ENCODE measurements at regions not wholly inside any gene's neighbourhood (a gene's known extent, or its start where the extent isn't known, plus 50 kb on each side); places are given as distances from the start of the nearest gene placed in this dataset.

DNA sequence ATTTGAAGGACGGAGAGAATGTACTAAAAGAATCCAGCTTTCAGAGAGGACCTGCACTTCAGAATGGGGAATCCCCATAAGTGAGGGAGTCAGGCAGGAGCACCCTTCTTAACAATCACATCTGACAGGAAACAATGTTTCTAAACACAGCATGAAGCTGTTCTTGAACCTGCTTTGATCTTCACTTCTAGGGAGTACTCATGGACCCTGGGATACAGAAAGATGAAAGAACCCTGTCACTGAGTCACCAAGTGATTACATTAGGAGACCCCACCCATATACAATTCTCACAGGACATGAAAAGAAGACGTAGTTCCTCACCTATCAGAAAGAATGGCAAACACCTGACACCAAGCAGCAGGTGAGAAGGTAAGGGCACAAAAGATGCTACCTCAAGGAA, 296.9 kb upstream of the ZC3H12C start:
- no peaks in the 10 kb centered on the region for H3K4me1 ChIP-seq
- H3K27me3 ChIP-seq, result no peaks in the 10 kb centered on the region
- DNase-seq (ENCODE audit: low spot score), result no peak
- H3K36me3 ChIP-seq, result no peaks in the 10 kb centered on the region
- TF ChIP-seq, protein P1, sequence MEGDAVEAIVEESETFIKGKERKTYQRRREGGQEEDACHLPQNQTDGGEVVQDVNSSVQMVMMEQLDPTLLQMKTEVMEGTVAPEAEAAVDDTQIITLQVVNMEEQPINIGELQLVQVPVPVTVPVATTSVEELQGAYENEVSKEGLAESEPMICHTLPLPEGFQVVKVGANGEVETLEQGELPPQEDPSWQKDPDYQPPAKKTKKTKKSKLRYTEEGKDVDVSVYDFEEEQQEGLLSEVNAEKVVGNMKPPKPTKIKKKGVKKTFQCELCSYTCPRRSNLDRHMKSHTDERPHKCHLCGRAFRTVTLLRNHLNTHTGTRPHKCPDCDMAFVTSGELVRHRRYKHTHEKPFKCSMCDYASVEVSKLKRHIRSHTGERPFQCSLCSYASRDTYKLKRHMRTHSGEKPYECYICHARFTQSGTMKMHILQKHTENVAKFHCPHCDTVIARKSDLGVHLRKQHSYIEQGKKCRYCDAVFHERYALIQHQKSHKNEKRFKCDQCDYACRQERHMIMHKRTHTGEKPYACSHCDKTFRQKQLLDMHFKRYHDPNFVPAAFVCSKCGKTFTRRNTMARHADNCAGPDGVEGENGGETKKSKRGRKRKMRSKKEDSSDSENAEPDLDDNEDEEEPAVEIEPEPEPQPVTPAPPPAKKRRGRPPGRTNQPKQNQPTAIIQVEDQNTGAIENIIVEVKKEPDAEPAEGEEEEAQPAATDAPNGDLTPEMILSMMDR (IDR thresholded peaks at IDR 0.05), result no peak
- H3K4me3 ChIP-seq, result no peak overlapping the region
- H3K9me3 ChIP-seq, result no peaks in the 10 kb centered on the region
- no peak overlapping the region for H3K27ac ChIP-seq

DNA sequence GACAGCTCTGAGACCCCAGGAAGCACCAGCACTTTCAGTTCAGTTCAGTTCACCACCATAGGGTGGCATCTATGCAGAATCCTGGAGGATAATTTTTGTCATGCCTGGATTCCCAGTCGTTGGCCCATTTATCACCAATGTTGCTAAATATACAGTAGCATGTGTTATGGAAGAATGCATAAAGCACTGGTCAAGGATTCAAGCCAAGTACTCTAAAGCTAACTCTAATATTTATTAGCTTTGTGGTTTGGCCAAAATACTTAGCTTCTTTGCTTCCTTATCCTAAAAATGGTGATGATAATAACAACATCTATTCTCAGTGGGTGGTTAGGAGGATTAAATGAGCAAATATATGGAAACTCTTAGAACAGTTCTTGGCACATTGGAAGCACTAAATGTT, 294.7 kb upstream of the ZC3H12C start:
- H3K4me3 ChIP-seq, result no peak overlapping the region
- H3K27ac ChIP-seq, result no peak overlapping the region
- no peak for DNase-seq (ENCODE audit: low spot score)
- no peaks in the 10 kb centered on the region for H3K36me3 ChIP-seq
- no peaks in the 10 kb centered on the region for H3K4me1 ChIP-seq
- no peaks in the 10 kb centered on the region for H3K9me3 ChIP-seq
- TF ChIP-seq, protein P1 (IDR thresholded peaks at IDR 0.05), result no peak
- H3K27me3 ChIP-seq, result no peaks in the 10 kb centered on the region

DNA sequence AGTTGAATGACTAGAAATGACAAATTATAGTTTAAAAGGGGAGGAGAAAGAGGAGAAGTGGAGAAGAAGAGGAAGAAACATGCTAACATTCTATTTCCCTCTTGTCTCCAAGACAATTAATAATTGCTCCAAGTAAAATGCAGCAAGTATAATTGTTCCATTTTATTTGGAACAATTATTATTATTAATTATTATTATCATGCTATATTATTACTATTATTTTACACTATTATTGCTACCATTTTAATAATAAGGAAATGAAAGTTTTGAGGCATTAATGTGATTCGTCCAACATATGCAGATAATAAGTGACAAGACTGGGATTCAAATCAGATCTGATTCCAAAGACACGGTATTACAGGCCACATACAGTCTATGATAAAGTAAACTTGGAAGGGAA, 293.6 kb upstream of the ZC3H12C start:
- Histone ChIP-seq H3K27ac (no peak overlapping the region), H3K27me3 (no peaks in the 10 kb centered on the region), H3K36me3 (no peaks in the 10 kb centered on the region), H3K4me1 (no peaks in the 10 kb centered on the region), H3K9me3 (no peaks in the 10 kb centered on the region), H3K4me3 (no peak overlapping the region)
- TF ChIP-seq, protein P1 (IDR thresholded peaks at IDR 0.05), result no peak
- no peak for DNase-seq (ENCODE audit: low spot score)

DNA sequence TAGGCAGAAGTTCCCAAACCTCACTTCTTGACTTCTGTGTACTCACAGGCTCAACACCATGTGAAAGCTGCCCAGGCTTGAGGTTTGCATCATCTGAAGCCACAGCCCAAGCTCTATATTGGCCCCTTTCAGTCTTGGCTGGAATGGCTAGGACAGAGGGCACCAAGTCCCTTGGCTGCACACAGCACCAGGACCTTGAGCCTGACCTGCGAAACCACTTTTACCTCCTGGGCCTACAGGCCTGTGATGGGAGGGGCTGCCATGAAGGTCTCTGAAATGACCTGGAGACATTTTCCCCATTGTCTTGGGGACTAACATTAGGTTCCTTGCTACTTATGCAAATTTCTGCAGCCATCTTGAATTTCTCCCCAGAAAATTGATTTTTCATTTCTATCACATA, 288.3 kb upstream of the ZC3H12C start:
- no peaks in the 10 kb centered on the region for H3K36me3 ChIP-seq
- no peak overlapping the region for H3K4me3 ChIP-seq
- TF ChIP-seq, protein P1 (IDR thresholded peaks at IDR 0.05), result no peak
- peaks cover 0 to 12% of the 10 kb centered on the region in 2 donors for H3K9me3 ChIP-seq
- no peaks in the 10 kb centered on the region for H3K27me3 ChIP-seq
- no peak for DNase-seq (ENCODE audit: low spot score)
- no peaks in the 10 kb centered on the region for H3K4me1 ChIP-seq
- no peak overlapping the region for H3K27ac ChIP-seq

DNA sequence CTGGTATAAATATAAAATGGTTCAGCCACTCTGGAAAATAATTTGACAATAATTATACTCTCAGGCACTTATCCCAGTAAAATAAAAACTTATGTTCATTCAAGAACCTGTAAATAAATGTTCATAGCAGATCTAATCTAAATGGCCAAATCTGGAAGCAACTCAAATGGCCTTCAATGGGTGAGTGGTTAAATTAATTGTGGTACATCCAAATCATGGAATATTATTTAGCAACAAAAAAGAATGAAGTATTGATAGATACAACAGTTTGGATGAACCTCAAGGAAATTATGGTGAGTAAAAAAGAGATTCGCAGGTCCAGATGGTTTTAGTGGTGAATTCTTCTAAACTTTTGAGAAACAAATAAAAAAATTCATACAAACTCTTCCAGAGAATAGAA, 287.0 kb upstream of the ZC3H12C start:
- no peaks in the 10 kb centered on the region for H3K4me1 ChIP-seq
- no peaks in the 10 kb centered on the region for H3K36me3 ChIP-seq
- H3K27ac ChIP-seq, result no peak overlapping the region
- H3K4me3 ChIP-seq, result no peak overlapping the region
- TF ChIP-seq, protein P1 (IDR thresholded peaks at IDR 0.05), result no peak
- no peak for DNase-seq (ENCODE audit: low spot score)
- no peaks in the 10 kb centered on the region for H3K27me3 ChIP-seq
- H3K9me3 ChIP-seq, result peaks cover 0 to 12% of the 10 kb centered on the region in 2 donors

DNA sequence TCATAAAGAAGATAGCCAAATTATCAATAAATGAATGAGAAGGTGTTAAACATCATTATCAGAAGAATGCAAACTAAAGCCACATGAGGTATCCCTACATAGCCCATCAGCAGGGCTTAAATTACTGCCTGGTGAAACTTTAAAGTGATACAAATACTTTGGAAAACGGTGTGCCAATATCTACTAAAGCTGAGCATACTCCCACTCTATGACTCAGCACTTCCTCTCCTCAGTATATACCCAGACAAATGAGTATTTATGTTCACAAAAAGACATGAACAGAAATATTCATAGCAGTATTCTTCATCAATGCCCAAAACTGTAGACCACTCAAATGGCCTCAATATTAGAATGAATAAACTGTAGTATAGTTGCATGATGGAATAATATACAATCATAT, 284.6 kb upstream of the ZC3H12C start:
- H3K36me3 ChIP-seq, result no peaks in the 10 kb centered on the region
- H3K27ac ChIP-seq, result no peak overlapping the region
- no peaks in the 10 kb centered on the region for H3K27me3 ChIP-seq
- no peak overlapping the region for H3K4me3 ChIP-seq
- DNase-seq (ENCODE audit: low spot score), result no peak
- peaks cover 0 to 12% of the 10 kb centered on the region in 2 donors for H3K9me3 ChIP-seq
- no peaks in the 10 kb centered on the region for H3K4me1 ChIP-seq
- TF ChIP-seq, protein P1 (IDR thresholded peaks at IDR 0.05), result no peak
